HepG2 (cell line): ENCODE measurements at regions not wholly inside any gene's neighbourhood (a gene's known extent, or its start where the extent isn't known, plus 50 kb on each side); places are given as distances from the start of the nearest gene placed in this dataset.
A peak's percentile ranks its signal among the peaks of the same experiment; 100 is the strongest.

ENCODE experiments used
- ATAC-seq: fragments of 200-7000 bp; cut with Tn5 transposase; 3 replicates; pipeline ENCODE4 v1.9.1; 2020; ENCODE audit warnings: mild to moderate bottlenecking, moderate library complexity
- BruUV-seq: library from RNA; stranded (reverse); fragments of 400-500 nt; replicated peaks from 2 replicates; lab custom pipeline; 2021; lab: Mats Ljungman, UMichigan
- CTCF ChIA-PET: fragments of 300-600 bp; formaldehyde crosslinking; extraction: SDS; loops from one replicate; lab custom pipeline; 2021; ENCODE audit warnings: low total read pairs, inconsistent platforms, low intra/inter-chr PET ratio; lab: Yijun Ruan, JAX
- POLR2A ChIA-PET: fragments of 350-600 bp; sonication (Branson Sonifier 250); formaldehyde crosslinking; loops from one replicate; lab custom pipeline; 2020; ENCODE audit warnings: antibody characterized with exemption, inconsistent platforms; lab: Yijun Ruan, JAX
- DNase-seq: peaks from one replicate; pipeline ENCODE4 v3.0.0-alpha.2; 2015; ENCODE audit warnings: low spot score
- FAIRE-seq: peaks from 3 replicates; lab custom pipeline; 2011; peaks lifted over from hg19 to GRCh38; lab: Jason Lieb, UNC
- H2AFZ ChIP-seq: one replicate; pipeline ENCODE4 v1.6.1; 2011; ENCODE audit warnings: low read length, inconsistent platforms
- H3K27ac ChIP-seq: fragments of 300-600 bp; 3 replicates; pipeline ENCODE4 v1.8.0; 2011; ENCODE audit warnings: mixed run types, mild to moderate bottlenecking, mixed read lengths, low read length, inconsistent platforms; ENCODE audit not compliant: insufficient read depth; ENCODE audit errors: extremely low read length
- H3K27me3 ChIP-seq, 2 experiments: fragments of 200-600 bp in 1 of 2; 2 replicates in 1 of 2; 3 replicates in 1 of 2; pipeline versions ENCODE4 v1.6.0 to v1.8.0; 2011; ENCODE audit warnings: low read length in 2 of 2, mild to moderate bottlenecking in 2 of 2, moderate library complexity in 2 of 2, inconsistent platforms in 1 of 2; ENCODE audit not compliant: insufficient read depth in 2 of 2, control insufficient read depth in 1 of 2
- H3K36me3 ChIP-seq, 2 experiments: fragments of 200-600 bp in 1 of 2; replicated peaks in 1 of 2; 2 replicates in 1 of 2; 3 replicates in 1 of 2; pipeline versions ENCODE4 v1.5.1 to v1.8.0; 2011; ENCODE audit warnings: low read length in 2 of 2, inconsistent platforms in 1 of 2; ENCODE audit not compliant: insufficient read depth in 2 of 2, control insufficient read depth in 1 of 2
- H3K4me1 ChIP-seq: 2 replicates; pipeline ENCODE4 v1.5.1; 2012; ENCODE audit warnings: low read length, inconsistent platforms; ENCODE audit not compliant: insufficient read depth
- H3K4me2 ChIP-seq: 2 replicates; pipeline ENCODE4 v1.6.0; 2011; ENCODE audit warnings: low read depth, low read length, inconsistent platforms
- H3K4me3 ChIP-seq, 3 experiments: fragments of 200-600 bp in 1 of 3; sonication (generic), shearing (Covaris generic) in 1 of 3; replicated peaks in 1 of 3; 2 replicates each; pipeline ENCODE4 v1.5.1; 2011 to 2016; ENCODE audit warnings: low read length in 3 of 3, inconsistent platforms in 2 of 3, low read depth in 2 of 3, mild to moderate bottlenecking in 2 of 3, control low read depth in 1 of 3, mixed read lengths in 1 of 3; ENCODE audit not compliant: insufficient read depth in 1 of 3
- H3K79me2 ChIP-seq: one replicate; pipeline ENCODE4 v1.6.1; 2011; ENCODE audit warnings: low read length, inconsistent platforms; ENCODE audit not compliant: insufficient read depth
- H3K9ac ChIP-seq: 2 replicates; pipeline ENCODE4 v1.6.0; 2011; ENCODE audit warnings: mild to moderate bottlenecking, low read depth, low read length, inconsistent platforms; ENCODE audit not compliant: insufficient read depth
- H3K9me3 ChIP-seq: 2 replicates; pipeline ENCODE4 v1.5.1; 2012; ENCODE audit warnings: mild to moderate bottlenecking, low read length
- H4K20me1 ChIP-seq: 2 replicates; pipeline ENCODE4 v1.6.0; 2011; ENCODE audit warnings: inconsistent platforms, mild to moderate bottlenecking, low read length, moderate library complexity; ENCODE audit not compliant: insufficient read depth
- JUN ChIP-seq: sonication (generic); formaldehyde crosslinking; IDR thresholded peaks from 2 replicates; pipeline ENCODE4 v1.4.0; 2020; ENCODE audit warnings: mild to moderate bottlenecking, missing genetic modification reagents
- KDM1A ChIP-seq: IDR thresholded peaks from 2 replicates; pipeline ENCODE4 v1.6.1; 2016; ENCODE audit warnings: missing compliant biosample characterization
- MAZ ChIP-seq, 2 experiments: sonication (generic) in 1 of 2; formaldehyde crosslinking in 1 of 2; IDR thresholded peaks; 2 replicates each; pipeline versions ENCODE4 v1.5.0 to v1.6.1; 2012 to 2020; ENCODE audit warnings: low read depth in 2 of 2, mild to moderate bottlenecking in 2 of 2, borderline replicate concordance in 1 of 2, improper control_type of control experiment in 1 of 2, low read length in 1 of 2, missing genetic modification reagents in 1 of 2, moderate library complexity in 1 of 2
- MLLT10 ChIP-seq: sonication (generic); formaldehyde crosslinking; IDR thresholded peaks from 2 replicates; pipeline ENCODE4 v1.4.0; 2020; ENCODE audit warnings: missing genetic modification reagents
- NBN ChIP-seq: fragments of 450-650 bp; conservative IDR thresholded peaks from 2 replicates; pipeline ENCODE4 v1.6.1; 2017
- NRL ChIP-seq: sonication (generic); formaldehyde crosslinking; IDR thresholded peaks from 2 replicates; pipeline ENCODE4 v1.5.0; 2020; ENCODE audit warnings: missing genetic modification reagents, mild to moderate bottlenecking, moderate library complexity, borderline replicate concordance
- PAX8 ChIP-seq: sonication (generic); formaldehyde crosslinking; IDR thresholded peaks from 2 replicates; pipeline ENCODE4 v1.8.0; 2022; ENCODE audit warnings: mild to moderate bottlenecking, missing genetic modification reagents, borderline replicate concordance
- PHF20 ChIP-seq: sonication (generic); formaldehyde crosslinking; IDR thresholded peaks from 2 replicates; pipeline ENCODE4 v1.5.0; 2020; ENCODE audit warnings: mild to moderate bottlenecking, missing genetic modification reagents
- PLRG1 ChIP-seq: fragments of 450-650 bp; conservative IDR thresholded peaks from 2 replicates; pipeline ENCODE4 v1.6.1; 2016
- ZBTB10 ChIP-seq: sonication (generic); formaldehyde crosslinking; IDR thresholded peaks from 2 replicates; pipeline ENCODE4 v1.4.0; 2020; ENCODE audit warnings: missing genetic modification reagents, borderline replicate concordance
- ZBTB38 ChIP-seq: sonication (generic); formaldehyde crosslinking; IDR thresholded peaks from 2 replicates; pipeline ENCODE4 v1.5.1; 2020; ENCODE audit warnings: mild to moderate bottlenecking, missing genetic modification reagents
- ZNF180 ChIP-seq: sonication (generic); formaldehyde crosslinking; IDR thresholded peaks from 2 replicates; pipeline ENCODE4 v1.4.0; 2020; ENCODE audit warnings: low read depth, missing genetic modification reagents, borderline replicate concordance
- ZNF276 ChIP-seq: sonication (generic); formaldehyde crosslinking; IDR thresholded peaks from 2 replicates; pipeline ENCODE4 v1.4.0; 2020; ENCODE audit warnings: mild to moderate bottlenecking, low read depth, missing genetic modification reagents
- ZNF503 ChIP-seq: sonication (generic); formaldehyde crosslinking; IDR thresholded peaks from 2 replicates; pipeline ENCODE4 v1.4.0; 2020; ENCODE audit warnings: missing genetic modification reagents
- ZNF879 ChIP-seq: sonication (generic); formaldehyde crosslinking; IDR thresholded peaks from 2 replicates; pipeline ENCODE4 v1.8.1; 2023; ENCODE audit warnings: missing genetic modification reagents
- WGBS: methylation state at CpG from one replicate; pipeline ENCODE4 v1.1.6; 2017; ENCODE audit warnings: low lambda C conversion rate; 5-methylcytosine and 5-hydroxymethylcytosine counted together
- in situ Hi-C: cut with HindIII; loops from 2 replicates; pipeline ENCODE4 v1.10.0; 2017; ENCODE audit warnings: low pct_unique_long_range_greater_than_20kb; ENCODE audit not compliant: extremely low pct_ligation_motif_present
- intact Hi-C: fragments of 100-400 bp; cut with micrococcal nuclease; formaldehyde crosslinking; loops from one replicate; pipeline ENCODE4 v1.10.0; 2022; ENCODE audit not compliant: unreplicated experiment

GRCh38 chr2:43005245-43005974 is 213.0 kb upstream of the HAAO start (continued):
- TF ChIP-seq KDM1A (peak; percentile 56), ZNF180 (no peak), ZNF503 (CRISPR knock-in tag) (peak; percentile 84), ZNF879 (CRISPR knock-in tag) (no peak), NBN (no peak)

- ATAC-seq (no peak), DNase-seq (no peak), FAIRE-seq (no peak)
- BruUV-seq = TSS peak; percentile 90
- H3K9ac ChIP-seq = peak overlapping the region; percentile 57
- peak overlapping the region; percentile 75 for H3K27ac ChIP-seq
- ChIA-PET POLR2A (interaction anchor here (0.9 to 24.4 kb wide), 25 partner anchors 8 to 591 kb away, joined by 3 to 555 read pairs (median 5); partner anchors contain the start of genes THADA and ZFP36L2), CTCF (no interaction called here)
- peaks cover 85% of the 10 kb centered on the region for H3K4me1 ChIP-seq
- 84% methylated on average over 5 of the region's 5 CpGs for WGBS
- peaks cover 7% of the 10 kb centered on the region; the same call in 1 of the 2 replicates for H3K9me3 ChIP-seq
- H3K79me2 ChIP-seq = no peaks in the 10 kb centered on the region
- intact Hi-C loops = loop anchor here (1.0 to 2.0 kb wide), 3 partner anchors 13 to 26 kb away; no protein-coding TSS in a partner anchor
- H3K36me3 ChIP-seq = no peaks in the 10 kb centered on the region
- peak overlapping the region in 1 of 3 experiments; percentile 67; a peak in 2 of 6 replicates for H3K4me3 ChIP-seq
- in situ Hi-C loops = no loop called here
- peak overlapping the region; percentile 95 for H3K4me2 ChIP-seq
- H3K27me3 ChIP-seq = no peaks in the 10 kb centered on the region
- no peak overlapping the region for H2AFZ ChIP-seq
- no peaks in the 10 kb centered on the region for H4K20me1 ChIP-seq
- no peak for TF ChIP-seq PLRG1
- peak; percentile 7; the same call in 1 of the 2 replicates for TF ChIP-seq JUN (CRISPR knock-in tag)
- peak; percentile 41; the same call in 1 of the 2 replicates for TF ChIP-seq ZBTB38
- no peak for TF ChIP-seq ZNF276
- no peak for TF ChIP-seq MLLT10 (CRISPR knock-in tag)
- no peak for TF ChIP-seq MAZ (IDR thresholded peaks at IDR 0.05; ENCODE audit: borderline replicate concordance, low read depth, low read length)
- TF ChIP-seq MAZ (CRISPR knock-in tag; IDR thresholded peaks at IDR 0.05; ENCODE audit: low read depth) = no peak
- TF ChIP-seq ZBTB10 = no peak
- TF ChIP-seq PHF20 (CRISPR knock-in tag) = 0 out of 2 replicates have a peak, but pooled peaks have one; percentile 36
- TF ChIP-seq NRL (CRISPR knock-in tag) = no peak
- TF ChIP-seq PAX8 = peak; percentile 62; the same call in 1 of the 2 replicates
These were observed 212.5 kb upstream of the HAAO start for GRCh38 chr2:43004879-43005244.
